ENCODE measurements at regions not wholly inside any gene's neighbourhood (a gene's known extent, or its start where the extent isn't known, plus 50 kb on each side); places are given as distances from the start of the nearest gene placed in this dataset.

DNA sequence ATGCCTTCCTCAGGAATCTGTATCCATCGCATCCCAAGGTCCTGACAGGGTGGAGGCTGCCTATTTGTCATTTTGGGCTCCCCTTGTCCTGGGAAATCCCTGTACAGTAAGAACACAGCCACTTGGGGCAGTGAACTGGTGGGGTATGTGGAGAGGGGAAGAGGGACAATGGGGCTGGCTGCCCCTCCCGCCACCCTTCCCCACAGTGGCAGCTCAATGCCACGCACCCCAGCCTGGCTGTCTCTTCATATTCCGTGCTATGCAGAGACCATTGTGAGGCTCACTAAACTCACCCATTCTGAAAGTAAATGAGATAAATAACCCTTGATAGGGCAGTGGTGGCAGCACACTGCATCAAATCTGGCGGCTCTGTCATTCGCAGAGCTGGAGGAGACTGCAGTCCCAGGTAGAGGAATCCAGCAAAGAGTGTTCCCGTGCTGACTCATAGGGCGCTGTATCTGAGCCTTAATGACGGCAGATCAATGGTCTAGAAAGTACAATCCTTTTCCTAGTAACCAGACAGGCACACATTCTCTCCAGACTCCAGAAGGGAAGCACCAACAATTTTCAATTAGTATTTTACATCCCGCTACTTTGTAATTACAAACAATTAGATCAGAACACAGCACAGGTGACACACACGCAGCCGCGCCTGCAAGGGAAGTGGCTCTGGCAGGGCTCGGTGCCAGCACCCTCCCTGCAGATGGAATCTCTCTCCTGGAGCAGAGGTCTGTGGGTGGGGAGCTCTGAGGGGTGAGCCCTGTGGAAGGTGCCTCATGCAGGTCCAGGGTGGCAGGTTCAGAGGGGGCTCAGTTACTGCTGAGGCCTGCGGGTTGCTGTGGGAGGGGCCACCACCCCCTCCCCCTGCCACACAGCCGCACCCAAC, 167.9 kb upstream of the B3GAT1 start:
- Histone ChIP-seq H3K9me3 (no peaks in the 10 kb centered on the region), H3K36me3 (no peaks in the 10 kb centered on the region), H3K4me1 (peaks cover 0 to 24% (median 8%) of the 10 kb centered on the region in 12 donors), H3K4me3 (no peak overlapping the region), H3K27me3 (peaks cover 0 to 83% (median 16%) of the 10 kb centered on the region in 9 donors), H3K27ac (no peak overlapping the region)
- WGBS, 4 donors: 65 to 78% (median 71%) methylated on average over 13 to 16 of the region's 16 CpGs
- ATAC-seq: no peak
- intact Hi-C loops (cut with DNase I): loop anchor here in 2 of 10 donors (10.0 kb wide), 2 partner anchors 215 to 265 kb away; no protein-coding TSS in a partner anchor
- no peak for DNase-seq
- TF ChIP-seq, protein P1, sequence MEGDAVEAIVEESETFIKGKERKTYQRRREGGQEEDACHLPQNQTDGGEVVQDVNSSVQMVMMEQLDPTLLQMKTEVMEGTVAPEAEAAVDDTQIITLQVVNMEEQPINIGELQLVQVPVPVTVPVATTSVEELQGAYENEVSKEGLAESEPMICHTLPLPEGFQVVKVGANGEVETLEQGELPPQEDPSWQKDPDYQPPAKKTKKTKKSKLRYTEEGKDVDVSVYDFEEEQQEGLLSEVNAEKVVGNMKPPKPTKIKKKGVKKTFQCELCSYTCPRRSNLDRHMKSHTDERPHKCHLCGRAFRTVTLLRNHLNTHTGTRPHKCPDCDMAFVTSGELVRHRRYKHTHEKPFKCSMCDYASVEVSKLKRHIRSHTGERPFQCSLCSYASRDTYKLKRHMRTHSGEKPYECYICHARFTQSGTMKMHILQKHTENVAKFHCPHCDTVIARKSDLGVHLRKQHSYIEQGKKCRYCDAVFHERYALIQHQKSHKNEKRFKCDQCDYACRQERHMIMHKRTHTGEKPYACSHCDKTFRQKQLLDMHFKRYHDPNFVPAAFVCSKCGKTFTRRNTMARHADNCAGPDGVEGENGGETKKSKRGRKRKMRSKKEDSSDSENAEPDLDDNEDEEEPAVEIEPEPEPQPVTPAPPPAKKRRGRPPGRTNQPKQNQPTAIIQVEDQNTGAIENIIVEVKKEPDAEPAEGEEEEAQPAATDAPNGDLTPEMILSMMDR (IDR thresholded peaks at IDR 0.05): no peak
- no peak for TF ChIP-seq POLR2A (IDR thresholded peaks at IDR 0.05)

DNA sequence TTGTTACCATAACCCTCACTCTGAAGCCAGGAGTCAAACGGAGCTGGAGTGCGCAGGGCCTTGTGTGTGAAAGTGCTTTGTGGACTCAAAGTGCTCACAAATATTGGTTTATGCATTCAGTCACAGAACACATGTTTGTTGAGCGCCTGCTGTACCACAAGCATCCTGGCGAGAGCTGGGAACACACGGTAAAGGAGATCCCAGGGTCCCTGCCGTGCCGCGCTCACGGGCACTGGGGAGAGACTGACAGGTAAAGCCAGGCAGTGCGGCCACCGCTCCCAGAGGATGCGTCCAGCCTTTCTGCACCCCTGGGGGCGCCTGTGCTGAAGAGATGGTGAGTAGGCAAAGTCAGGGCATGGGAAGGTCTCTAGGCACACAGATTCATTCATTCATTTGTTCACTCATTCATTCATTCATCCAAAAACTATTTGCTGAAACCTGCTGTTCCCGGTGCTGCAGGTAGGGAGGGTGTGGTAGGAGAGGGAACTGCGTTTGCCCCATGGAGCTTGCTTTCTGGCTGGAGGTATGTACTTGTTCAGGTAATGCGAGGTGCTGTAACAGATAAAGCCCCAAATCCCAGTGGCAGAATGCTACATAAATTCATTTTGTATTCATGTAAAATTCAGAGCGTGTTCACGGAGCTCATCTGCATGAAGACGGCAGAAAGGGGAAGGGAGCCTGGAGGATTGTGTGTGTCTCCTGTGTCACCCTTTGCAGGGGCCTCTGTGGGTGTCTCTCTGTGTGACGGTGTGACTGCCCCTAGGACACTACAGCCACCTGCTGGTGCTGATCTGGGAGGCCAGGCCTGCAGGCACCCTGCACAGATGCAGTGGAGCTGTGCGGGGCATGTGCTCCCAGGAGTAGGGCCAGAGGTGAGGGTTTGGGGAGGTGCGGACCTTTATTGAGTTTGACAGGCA, 167.0 kb upstream of the B3GAT1 start:
- Histone ChIP-seq H3K27ac (no peak overlapping the region), H3K9me3 (no peaks in the 10 kb centered on the region), H3K27me3 (peaks cover 0 to 91% (median 16%) of the 10 kb centered on the region in 9 donors), H3K4me1 (peaks cover 0 to 15% (median under 1%) of the 10 kb centered on the region in 12 donors), H3K4me3 (no peak overlapping the region), H3K36me3 (no peaks in the 10 kb centered on the region)
- peak in 1 of 5 donors; percentile 0 for DNase-seq
- WGBS, 4 donors: 74 to 83% (median 77%) methylated on average over 11 to 22 of the region's 22 CpGs
- no peak for TF ChIP-seq POLR2A (IDR thresholded peaks at IDR 0.05)
- TF ChIP-seq, protein P1 (IDR thresholded peaks at IDR 0.05): no peak
- intact Hi-C loops (cut with DNase I): loop anchor here in 1 of 10 donors (10.0 kb wide), 1 partner anchor 266 kb away; no protein-coding TSS in a partner anchor
- ATAC-seq: no peak

DNA sequence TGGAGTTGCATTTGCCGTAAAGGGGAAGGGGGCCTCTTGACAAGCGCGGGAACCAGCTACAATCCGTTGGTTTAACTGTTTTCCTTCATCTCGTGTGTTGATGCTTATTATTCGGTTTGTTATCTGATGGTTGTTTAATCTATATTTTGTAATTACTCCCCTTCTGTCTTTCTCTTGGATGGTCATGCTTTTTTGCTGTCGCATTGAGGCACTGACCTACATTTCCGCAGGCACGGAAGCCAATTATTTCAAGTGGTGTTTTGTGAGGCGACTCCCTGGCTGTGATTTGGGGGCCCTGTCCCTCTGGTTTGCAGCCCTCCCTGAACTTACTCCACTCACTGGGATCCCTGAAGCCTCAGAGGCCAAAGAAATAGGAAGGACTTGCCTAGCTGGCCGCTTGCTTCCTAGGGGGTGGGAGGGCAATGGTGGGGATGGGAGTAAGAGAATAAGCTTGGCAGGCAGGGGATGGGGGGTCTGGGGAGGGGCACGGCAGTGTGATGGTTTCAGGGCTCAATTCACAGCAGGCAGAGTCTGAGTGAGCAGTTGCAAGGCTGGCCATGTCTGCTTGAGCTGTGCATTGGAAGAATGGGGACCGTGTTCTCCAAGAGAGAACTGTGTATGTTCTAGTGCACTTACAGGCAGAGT, 165.8 kb upstream of the B3GAT1 start:
- no peak for TF ChIP-seq POLR2A (IDR thresholded peaks at IDR 0.05)
- TF ChIP-seq, protein P1 (IDR thresholded peaks at IDR 0.05): no peak
- Histone ChIP-seq H3K36me3 (no peaks in the 10 kb centered on the region), H3K27ac (no peak overlapping the region), H3K4me1 (peaks cover 0 to 4% (median 0%) of the 10 kb centered on the region in 12 donors), H3K9me3 (no peaks in the 10 kb centered on the region), H3K4me3 (no peak overlapping the region), H3K27me3 (peaks cover 0 to 89% (median 16%) of the 10 kb centered on the region in 9 donors)
- 75 to 77% (median 75%) methylated on average over 13 of the region's 13 CpGs for WGBS, 4 donors
- peak in 1 of 5 donors; percentile 2 for DNase-seq
- no peak for ATAC-seq
- intact Hi-C loops (cut with DNase I): loop anchor here in 1 of 10 donors (10.0 kb wide), 1 partner anchor 267 kb away; no protein-coding TSS in a partner anchor

All from heart left ventricle (tissue), 16 donors.